Ishikawa (cell line): ENCODE measurements at regions not wholly inside any gene's neighbourhood (a gene's known extent, or its start where the extent isn't known, plus 50 kb on each side); places are given as distances from the start of the nearest gene placed in this dataset.

Experiments
- CEBPB ChIP-seq: IDR thresholded peaks from 2 replicates; pipeline ENCODE4 v1.6.1; 2012
- CREB1 ChIP-seq: IDR thresholded peaks from 2 replicates; pipeline ENCODE4 v1.6.1; 2012; ENCODE audit warnings: low read depth
- EGR1 ChIP-seq: IDR thresholded peaks from 2 replicates; pipeline ENCODE4 v1.6.1; 2012
- EP300 ChIP-seq: IDR thresholded peaks from 2 replicates; pipeline ENCODE4 v1.6.1; 2012; ENCODE audit warnings: borderline replicate concordance
- FOXM1 ChIP-seq: IDR thresholded peaks from 2 replicates; pipeline ENCODE4 v1.6.1; 2012; ENCODE audit warnings: low read depth, borderline replicate concordance
- MAX ChIP-seq: IDR thresholded peaks from 2 replicates; pipeline ENCODE4 v1.6.1; 2012
- RAD21 ChIP-seq: IDR thresholded peaks from 2 replicates; pipeline ENCODE4 v1.6.1; 2012; ENCODE audit warnings: low read depth
- TAF1 ChIP-seq: IDR thresholded peaks from 2 replicates; pipeline ENCODE4 v1.6.1; 2012; ENCODE audit warnings: low read depth, mild to moderate bottlenecking
- TCF12 ChIP-seq: IDR thresholded peaks from 2 replicates; pipeline ENCODE4 v1.6.1; 2012; ENCODE audit warnings: low read depth
- TEAD4 ChIP-seq: IDR thresholded peaks from 2 replicates; pipeline ENCODE4 v1.6.1; 2012
- YY1 ChIP-seq: IDR thresholded peaks from 2 replicates; pipeline ENCODE4 v1.6.1; 2012; ENCODE audit warnings: low read depth
- TF ChIP-seq, protein P1 (sequence below): IDR thresholded peaks from 2 replicates; pipeline ENCODE4 v1.6.1; 2012; ENCODE audit warnings: low read depth, mild to moderate bottlenecking

- TF ChIP-seq RAD21 (no peak), EGR1 (no peak), TAF1 (no peak), FOXM1 (no peak), TEAD4 (no peak), EP300 (no peak), CREB1 (no peak), MAX (no peak), YY1 (no peak), CEBPB (no peak), TCF12 (no peak)
- TF ChIP-seq, protein P1, sequence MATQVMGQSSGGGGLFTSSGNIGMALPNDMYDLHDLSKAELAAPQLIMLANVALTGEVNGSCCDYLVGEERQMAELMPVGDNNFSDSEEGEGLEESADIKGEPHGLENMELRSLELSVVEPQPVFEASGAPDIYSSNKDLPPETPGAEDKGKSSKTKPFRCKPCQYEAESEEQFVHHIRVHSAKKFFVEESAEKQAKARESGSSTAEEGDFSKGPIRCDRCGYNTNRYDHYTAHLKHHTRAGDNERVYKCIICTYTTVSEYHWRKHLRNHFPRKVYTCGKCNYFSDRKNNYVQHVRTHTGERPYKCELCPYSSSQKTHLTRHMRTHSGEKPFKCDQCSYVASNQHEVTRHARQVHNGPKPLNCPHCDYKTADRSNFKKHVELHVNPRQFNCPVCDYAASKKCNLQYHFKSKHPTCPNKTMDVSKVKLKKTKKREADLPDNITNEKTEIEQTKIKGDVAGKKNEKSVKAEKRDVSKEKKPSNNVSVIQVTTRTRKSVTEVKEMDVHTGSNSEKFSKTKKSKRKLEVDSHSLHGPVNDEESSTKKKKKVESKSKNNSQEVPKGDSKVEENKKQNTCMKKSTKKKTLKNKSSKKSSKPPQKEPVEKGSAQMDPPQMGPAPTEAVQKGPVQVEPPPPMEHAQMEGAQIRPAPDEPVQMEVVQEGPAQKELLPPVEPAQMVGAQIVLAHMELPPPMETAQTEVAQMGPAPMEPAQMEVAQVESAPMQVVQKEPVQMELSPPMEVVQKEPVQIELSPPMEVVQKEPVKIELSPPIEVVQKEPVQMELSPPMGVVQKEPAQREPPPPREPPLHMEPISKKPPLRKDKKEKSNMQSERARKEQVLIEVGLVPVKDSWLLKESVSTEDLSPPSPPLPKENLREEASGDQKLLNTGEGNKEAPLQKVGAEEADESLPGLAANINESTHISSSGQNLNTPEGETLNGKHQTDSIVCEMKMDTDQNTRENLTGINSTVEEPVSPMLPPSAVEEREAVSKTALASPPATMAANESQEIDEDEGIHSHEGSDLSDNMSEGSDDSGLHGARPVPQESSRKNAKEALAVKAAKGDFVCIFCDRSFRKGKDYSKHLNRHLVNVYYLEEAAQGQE: no peak
Measured at GRCh38 chr3:106821801-106822200, 555.4 kb upstream of the CCDC54 start.
